HT1080 (cell line): ENCODE measurements at regions not wholly inside any gene's neighbourhood (a gene's known extent, or its start where the extent isn't known, plus 50 kb on each side); places are given as distances from the start of the nearest gene placed in this dataset.
"Not testable (repeated sequence)": the region's sequence is repeated elsewhere in the genome, so short reads cannot be mapped to it uniquely, and the experiment has no call there.

Experiments
- DNase-seq: peaks from one replicate; pipeline ENCODE4 v3.0.0-alpha.2; 2015; ENCODE audit warnings: low read depth

DNA sequence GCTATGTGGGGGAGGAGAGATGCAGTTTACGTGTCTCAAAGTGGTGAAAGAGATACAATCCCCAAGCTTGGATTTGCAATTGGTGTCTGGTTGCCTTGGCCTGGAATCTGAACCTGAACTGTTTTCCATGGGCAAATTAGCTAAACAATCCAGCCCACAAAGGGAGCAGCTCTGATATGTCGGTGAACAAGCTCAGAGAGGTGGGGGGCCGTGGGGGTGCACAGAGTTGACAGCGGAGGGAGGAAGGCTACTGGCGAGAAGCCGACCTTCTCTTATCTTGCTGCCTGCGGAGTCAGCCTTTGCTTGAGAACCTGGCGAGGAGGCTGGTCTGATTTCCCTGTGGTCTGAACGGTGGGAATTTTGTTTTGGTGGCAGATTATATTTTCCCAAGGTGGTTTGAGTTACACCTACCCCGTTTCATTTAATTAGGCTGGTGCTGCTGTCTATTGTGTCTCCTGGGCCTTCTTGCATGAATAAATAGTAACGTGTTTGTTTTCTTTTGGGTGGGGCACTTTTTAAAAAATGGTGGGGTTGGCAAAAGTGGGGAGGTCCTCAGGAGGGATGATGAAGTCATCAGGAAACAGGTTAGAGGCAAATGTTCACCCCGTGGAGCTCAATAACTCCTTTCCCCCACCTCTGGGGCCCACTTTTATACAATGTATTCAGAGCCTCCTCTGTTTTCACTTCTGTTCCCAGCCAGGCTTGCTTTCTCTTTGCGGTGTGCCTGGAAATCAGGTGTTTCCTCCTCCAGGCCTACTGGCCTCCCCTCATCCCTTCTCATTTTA, 80.9 kb upstream of the IGFBP5 start:
- no peak for DNase-seq

DNA sequence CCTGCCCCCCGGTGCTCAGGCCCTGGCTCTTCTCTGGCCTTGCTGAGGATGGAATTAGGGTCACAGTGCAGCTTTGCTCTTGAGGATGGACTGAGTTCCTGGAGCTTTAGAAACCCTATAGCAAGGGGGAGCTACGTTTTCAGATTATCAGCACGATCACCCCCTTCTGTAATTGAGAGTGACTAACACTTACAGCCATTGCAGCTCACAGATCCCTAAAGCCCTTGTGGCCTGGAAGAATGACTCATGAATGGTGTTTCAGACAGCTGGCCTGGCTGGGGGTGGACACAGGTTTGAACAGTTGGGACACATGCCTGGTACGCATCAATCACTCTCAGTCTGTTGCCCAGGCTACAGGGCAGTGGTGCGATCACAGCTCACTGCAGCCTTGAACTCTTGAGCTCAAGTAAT, 79.7 kb upstream of the IGFBP5 start:
- DNase-seq = peak; percentile 96

DNA sequence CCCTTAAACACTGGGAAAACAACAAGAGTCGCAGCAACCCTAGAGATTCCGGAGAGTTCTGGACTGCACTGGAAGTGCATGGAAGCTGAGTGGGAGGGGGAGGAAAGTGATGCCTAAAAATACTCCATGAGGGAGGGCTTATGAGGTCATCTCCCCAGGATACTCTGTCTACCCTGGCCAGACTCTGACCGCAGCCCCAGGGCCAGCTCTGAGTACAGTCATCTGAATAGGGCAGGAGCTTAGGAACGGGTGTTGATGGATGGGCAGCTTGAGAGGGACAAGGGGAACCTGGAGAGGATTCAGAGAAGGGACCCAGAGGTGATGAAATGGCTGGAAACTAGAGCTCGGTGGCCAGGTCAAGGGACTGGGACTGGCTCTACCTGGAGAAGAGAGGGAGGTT, 79.3 kb upstream of the IGFBP5 start:
- peak; percentile 87 for DNase-seq

DNA sequence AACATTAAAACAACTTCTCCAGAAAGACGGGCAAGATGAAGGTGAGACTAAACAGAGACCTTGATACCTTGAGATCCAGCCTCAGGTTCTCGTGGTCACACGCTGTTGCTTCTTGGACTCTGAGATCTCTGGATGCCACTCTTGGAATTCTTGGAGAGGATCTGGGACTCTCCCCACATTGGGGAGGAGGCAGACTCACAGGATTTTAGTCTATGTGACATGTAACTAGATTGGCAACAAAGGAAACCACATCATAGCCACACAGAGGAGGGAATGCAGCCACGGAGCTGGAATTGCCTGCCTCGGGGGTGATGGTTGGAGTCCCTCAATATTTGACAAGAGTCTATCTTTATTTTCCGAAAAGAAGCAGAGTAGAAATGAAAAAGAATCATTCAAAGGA, 78.8 kb upstream of the IGFBP5 start:
- no peak for DNase-seq

DNA sequence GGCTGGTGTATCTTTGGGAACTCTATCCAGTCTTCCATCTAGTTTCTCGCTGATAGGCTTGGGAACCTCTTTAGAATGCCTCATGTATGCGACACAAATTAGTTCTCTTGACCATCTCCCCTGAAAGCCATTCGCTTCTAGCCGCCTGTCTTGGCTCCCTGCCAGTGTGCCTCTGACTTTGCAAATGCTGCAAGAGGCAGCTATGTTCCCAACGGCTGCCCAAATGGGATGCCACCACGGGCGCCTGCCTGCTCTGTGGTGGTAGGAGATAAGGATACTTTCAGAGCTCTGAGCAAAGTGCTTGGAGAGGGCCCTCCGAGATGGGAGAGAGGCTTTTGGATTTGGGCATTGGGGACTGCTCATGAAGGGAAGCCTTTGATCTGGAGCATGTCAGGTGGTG, 77.7 kb upstream of the IGFBP5 start:
- DNase-seq = no peak

DNA sequence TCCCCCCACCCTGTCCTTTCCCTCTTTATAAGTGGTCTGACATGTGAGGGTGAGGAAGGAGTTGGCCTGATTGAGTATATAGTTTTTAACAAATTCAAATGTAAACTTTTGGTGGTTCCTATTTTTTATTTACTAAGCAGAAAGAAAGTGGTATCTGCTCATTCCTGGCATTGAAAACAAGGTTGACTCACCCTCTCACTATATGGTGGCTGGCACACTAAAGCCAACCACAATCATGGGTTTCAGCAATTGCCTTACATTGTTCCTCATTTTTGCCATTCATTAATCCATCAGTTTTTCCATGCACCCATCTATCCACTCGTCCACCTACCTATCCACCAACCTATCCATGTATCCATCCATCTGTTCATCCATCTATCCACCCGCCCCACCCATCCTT, 75.4 kb upstream of the IGFBP5 start:
- DNase-seq = no peak

DNA sequence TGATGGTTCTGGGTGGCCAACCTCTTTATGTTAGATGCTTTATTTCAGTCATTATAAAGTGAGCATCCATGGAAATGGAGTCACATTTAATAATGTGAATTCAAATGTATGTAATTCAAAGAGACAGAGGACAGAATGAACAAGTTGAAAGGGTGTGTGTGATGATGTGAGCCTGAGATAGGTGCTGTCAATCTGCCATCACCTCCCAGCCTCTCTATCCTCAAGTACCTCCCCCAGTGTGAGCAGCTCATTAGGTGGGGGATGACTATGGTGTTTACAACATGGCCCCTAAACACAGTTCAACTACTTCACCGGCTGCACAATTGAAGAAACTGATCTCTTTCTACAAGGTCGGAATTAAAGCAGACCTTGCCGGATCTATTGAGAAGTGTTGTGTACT, 74.7 kb upstream of the IGFBP5 start:
- no peak for DNase-seq

DNA sequence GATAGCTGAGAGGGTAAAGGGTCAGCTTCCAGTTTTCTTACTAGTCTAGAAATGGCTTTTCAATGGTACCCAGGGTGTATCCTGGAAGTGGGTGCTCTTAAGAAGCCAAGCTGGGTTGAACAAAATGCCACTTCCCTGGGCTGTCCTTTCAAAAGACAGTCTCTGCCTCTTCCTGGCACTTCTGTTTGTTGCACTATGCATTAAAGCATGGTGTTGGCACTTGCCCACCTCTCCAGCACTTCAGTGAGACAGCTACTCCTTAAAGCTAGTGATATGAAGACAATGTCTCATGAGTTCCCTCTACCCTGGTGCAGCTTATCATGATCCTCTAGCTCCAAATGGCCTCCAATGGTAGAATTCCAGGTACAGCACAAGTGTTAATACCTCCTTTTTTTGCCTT, 74.3 kb upstream of the IGFBP5 start:
- no peak for DNase-seq

DNA sequence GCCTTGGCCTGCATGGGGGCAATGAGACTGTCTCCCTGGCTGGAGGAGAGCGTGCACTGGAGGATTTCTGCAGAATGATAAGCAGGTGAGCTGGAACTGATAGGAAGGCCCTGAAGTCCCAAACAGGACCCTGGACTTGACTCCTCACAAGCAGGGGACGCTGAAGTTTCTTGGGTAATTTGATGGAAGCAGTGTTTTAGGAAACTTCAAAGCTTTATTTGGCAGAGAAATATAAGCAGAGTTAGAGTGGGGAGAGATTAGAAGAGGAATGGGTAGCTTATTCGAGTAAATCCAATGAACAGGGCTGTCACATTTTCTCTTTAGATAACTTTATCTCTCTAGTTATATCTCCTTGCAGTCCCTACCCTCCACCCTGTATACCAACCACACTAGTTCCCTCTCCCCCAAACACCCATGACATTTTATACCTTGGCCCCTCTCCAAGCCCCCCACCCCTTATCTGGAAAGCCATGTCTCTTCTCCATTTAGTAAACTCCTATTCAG, 73.6 kb upstream of the IGFBP5 start:
- no peak for DNase-seq

DNA sequence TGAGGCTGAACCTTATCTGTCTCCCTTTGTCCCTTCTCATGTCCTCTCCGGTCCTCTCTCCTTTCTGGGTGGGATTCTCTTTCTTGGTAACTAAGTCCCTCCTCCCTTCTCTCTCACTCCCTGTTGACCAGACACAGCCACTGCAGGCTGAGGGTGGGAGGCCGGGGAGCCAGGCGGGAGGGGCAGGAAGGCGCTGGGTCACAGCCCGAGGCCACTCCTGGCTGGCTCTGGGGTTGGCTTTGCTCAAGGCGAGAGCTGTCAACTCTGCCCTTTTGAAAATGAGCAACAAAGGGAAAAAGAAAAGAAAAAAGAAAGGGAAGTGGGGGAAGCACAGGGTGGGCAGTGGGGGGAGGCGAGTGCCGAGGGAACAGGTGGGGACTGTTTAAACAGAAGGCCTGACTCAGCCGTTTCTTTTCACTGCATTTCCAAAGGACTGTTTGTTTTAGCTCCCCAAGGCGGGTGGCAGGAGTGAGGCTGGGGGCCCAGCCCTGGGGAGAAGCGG, 70.5 kb upstream of the IGFBP5 start:
- DNase-seq = no peak

DNA sequence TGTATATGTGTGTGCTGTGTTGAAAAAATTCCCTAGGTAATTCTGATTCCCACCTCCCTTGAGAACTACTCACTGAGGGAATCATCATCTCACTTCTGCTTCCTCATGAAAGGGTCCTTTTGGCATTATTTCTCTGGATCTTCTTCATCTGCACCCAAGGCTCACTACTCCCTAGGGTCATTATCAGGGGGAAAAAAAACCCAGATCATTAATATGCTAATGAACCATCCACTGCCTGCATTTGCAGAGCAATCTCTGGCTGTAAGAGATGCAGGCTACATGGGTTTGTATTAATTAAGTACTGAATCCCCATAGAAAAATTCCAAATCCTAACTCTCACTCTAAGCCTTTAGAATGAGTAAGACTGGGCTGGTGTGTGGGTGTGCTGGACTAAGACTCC, 68.0 kb upstream of the IGFBP5 start:
- no peak for DNase-seq

DNA sequence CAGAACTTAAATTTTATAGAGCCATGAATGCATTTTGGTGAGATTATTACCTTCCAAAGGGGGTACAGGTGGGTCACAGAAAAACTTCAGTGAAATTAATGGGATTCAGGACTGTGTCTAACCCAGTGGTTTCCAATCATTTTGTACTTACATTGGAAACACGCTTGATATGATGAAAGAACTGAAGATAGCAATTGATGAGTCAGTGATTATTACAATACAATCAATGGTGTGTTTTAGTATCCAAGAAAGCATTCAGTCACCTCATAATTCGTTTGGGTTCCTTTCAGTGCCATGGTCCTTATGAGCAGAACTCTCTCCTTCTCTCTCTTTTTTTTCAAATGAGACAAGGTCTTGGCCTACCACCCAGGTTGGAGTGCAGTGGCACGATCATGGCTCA, 66.5 kb upstream of the IGFBP5 start:
- no peak for DNase-seq

DNA sequence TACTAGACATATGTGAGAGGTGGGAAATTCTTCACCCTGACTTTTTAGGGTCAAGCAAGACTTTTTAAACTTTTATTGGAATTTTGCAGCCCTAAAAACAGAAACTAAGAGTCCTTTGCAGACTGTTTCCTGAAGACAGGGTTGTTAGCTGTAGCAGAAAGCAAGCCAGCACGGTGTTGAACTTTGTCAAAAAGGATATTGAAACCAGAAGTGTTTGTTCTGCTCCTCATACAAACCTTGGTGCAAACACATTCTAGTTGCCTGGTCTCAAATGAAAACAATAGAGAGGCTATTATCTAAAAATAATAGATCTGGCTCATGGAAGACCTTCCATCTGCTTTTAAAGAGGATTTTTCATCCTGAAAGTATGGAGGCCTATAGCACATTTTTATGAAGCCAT, 65.8 kb upstream of the IGFBP5 start:
- DNase-seq = no peak

DNA sequence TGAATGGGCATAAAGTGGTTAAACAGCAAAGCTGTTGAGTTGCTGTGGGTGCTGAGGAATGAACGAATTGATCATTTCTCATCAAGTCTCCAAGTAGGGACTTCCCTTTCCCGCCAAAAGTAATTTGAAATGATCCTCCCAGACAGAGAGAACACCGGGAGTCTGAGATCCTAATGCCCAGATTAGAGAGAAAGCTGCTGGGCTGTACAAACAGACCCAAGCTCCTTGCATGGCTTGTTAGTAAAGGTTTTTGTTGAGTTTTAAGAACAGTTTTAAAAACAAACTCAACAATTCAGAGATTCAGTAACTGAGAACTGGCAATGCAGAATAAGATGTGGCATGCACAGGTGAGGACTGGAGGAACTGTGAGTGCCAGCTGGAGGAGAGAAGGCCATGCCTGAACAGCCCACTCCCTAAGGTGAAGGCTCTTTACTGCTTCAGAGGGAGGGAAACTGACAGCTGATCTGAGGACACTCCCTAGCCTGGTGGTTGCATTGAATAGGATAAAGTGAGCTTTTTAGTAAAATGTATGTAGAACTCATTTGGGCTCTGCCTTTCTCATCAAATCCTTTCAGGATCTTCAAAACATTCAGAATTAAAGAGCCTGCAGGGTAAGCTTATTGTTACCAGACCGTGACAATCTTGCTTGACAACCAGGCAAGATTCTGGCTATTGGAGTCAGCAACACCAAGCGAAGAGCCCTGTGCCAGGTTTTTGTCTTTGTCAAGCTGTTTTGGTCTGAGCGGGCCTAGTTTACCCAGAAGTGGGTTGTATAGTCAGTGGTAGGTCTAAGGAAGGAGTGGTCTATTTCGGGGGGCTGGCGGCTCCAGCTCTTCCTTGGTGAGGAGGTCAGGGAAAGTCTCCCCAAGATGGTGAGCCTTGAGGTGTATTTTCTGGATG, 63.2 kb upstream of the IGFBP5 start:
- no peak for DNase-seq

DNA sequence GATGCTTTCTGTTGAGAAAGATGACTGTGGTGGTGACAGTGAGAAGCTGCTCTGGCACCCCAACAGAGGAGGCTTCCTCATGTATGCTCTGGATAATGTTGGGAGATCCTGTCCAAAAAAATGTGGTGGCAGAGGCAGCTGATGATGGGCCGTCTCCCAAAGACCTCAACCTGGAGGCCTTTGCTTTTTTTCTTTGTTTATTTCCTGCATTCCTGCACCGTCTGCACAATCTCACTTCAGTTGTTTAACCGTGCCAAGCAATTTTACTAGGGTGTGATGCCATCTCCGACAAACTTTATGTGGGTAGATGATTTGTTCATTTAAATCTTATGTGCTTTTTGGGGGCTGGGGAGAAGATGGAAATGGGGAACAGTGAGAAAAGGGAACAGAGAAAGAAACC, 62.2 kb upstream of the IGFBP5 start:
- no peak for DNase-seq

DNA sequence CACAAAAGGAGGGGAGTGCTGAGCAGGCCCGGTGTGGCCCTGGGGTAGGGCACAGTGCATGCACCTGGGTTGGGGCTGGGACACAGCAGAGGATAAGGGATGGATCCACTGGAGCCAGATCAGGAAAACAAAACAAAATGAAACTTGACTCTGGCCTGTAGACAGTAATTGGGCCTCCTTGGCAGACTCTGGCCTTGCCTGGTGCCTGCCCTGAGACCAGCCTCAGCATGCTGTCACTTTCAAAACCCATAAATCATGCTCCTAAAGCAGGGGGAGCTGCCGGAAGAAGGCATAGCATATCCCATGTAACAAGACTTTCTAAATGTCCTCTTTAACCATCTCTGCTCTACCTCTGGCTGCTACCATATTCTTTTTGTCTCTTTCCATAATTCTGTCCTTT, 61.1 kb upstream of the IGFBP5 start:
- no peak for DNase-seq

DNA sequence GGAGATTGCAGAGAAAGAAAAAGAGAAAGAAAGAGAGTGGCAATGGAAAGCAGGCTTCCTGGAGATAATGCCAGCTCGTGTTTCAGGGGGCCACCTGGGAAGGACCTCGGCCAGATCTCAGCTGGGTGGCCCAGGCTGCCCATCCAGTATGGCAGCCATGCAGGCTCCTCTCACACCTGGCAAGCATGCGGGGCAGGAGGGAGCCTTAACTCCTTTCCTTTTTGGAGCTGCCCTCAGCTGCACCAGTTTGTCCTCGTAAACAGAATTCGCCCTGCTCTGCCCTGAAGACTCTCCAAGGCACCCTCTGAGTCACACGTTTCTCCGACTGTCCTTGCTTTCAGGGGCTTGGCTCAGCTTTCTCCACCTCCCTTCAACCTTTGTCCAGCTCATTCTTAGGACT, 59.5 kb upstream of the IGFBP5 start:
- DNase-seq = no peak

DNA sequence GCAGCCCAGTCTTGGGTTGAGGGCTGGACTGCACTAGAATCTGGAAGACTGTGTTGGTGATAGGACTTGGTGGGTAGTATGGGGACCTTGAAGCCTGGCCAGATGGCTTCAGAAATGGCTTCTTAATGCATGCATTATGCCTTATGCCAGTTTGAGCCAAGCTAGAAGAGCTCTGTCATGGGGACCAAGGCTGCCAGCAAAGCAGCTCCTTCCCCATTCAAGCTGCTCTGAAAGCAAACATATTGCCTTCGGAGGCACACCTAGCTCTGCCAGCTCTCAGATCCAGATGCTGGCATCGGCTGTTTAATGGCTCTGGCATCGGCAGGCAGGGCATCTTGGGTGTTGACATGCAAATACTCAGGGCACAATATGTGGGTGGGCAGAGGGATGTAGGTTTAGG, 59.0 kb upstream of the IGFBP5 start:
- no peak for DNase-seq

DNA sequence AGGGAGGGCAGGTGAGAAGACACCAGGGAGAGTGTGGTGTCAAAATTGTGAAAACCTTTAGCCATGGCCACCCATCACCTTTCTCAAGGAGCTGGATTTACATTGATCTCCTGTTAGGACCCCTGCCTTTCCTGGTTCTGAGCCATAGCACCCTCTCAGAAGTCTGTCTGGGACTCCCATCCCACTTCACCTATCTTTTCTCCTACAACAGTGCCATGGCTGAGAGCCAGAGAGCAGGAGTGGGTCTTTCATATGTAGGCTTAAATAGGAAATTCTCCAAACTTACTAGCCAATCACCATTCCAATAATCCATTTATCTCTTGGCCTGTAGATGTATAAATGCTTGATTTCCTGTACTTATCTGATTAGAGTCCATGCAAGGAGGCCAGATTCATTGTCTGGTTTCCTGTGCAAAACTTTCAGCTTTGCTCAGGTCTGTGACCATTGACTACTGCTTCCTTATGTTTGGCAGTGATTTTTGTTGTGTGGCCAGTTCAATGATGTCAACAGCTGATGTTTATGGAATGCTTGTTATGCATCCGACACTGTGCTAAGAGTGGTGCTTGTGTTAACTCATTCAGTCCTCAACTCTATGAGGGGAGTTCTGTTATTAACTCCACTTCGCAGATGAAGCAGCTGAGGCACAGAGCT, 57.6 kb upstream of the IGFBP5 start:
- no peak for DNase-seq

DNA sequence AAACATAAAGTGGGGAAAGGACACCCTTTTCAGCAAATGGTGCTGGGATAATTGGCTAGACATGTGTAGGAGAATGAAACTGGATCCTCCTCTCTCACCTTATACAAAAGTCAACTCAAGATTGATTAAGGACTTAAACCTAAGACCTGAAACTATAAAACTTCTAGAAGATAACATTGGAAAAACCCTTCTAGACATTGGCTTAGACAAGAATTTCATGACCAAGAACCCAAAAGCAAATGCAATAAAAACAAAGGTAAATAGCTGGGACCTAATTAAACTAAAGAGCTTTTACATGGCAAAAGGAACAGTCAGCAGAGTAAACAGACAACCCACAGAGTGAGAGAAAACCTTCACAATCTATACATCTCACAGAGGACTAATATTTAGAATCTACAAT, 55.4 kb upstream of the IGFBP5 start:
- not testable (repeated sequence) for DNase-seq

DNA sequence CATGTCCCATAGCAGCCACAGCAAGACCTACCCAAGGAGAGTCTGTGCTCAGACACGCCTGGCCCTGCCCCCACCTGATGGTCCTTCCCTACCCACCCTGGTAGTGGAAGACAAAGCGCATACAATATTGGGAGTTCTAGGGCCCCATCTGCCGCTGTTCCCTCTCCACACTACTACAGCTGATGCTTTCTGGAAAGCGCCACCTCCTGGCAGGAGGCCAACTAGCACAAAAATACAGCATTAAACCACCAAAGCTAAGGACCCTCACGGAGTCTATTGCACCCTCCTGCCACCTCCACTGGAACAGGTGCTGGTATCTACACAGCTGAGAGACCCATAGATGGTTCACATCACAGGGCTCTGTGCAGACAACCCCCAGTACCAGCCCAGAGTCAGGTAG, 50.9 kb upstream of the IGFBP5 start:
- DNase-seq = peak; percentile 17

DNA sequence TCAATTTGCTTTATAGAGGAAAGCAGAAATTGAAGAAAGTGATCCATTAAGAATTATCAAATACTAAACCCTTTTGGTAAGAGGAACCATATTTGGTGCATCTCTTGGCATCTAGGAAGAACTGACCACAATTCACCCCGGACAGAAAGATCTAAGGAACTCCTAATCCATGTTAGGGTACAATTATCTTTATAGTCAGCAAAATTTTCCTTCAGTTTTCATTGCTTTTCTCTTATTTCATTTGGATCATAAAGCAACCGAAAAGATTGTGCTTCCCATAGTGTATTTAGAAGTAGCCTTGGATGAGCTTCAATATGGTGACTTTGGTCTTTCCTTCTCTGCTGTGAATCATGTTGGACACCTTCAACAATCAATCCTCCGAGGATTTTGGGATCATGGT, 50.1 kb upstream of the IGFBP5 start:
- no peak for DNase-seq
